Superior temporal gyrus (tissue), 1 donor: ENCODE measurements at regions not wholly inside any gene's neighbourhood (a gene's known extent, or its start where the extent isn't known, plus 50 kb on each side); places are given as distances from the start of the nearest gene placed in this dataset.

Source experiments
- DNase-seq: peaks from one replicate; pipeline ENCODE4 v3.0.0-alpha.2; 2016; ENCODE audit errors: extremely low spot score

GRCh38 chr17:79451167-79451566, 159.7 kb downstream of the RBFOX3 start:
- no peak for DNase-seq

GRCh38 chr17:79446399-79447009, 164.3 kb downstream of the RBFOX3 start:
- DNase-seq, result no peak

GRCh38 chr17:79444198-79444597, 166.7 kb downstream of the RBFOX3 start:
- DNase-seq, result no peak

GRCh38 chr17:79443026-79443425, 167.8 kb downstream of the RBFOX3 start:
- DNase-seq, result no peak

- no peak for DNase-seq
Observed at GRCh38 chr17:79441356-79442160, 169.3 kb downstream of the RBFOX3 start.

GRCh38 chr17:79440251-79440650, 170.6 kb downstream of the RBFOX3 start:
- DNase-seq, result no peak

GRCh38 chr17:79439493-79439892, 171.4 kb downstream of the RBFOX3 start:
- no peak for DNase-seq

GRCh38 chr17:79438546-79439334, 172.1 kb downstream of the RBFOX3 start:
- no peak for DNase-seq

- no peak for DNase-seq
Observed at GRCh38 chr17:79438058-79438457, 172.8 kb downstream of the RBFOX3 start.

- DNase-seq, result no peak
Observed at GRCh38 chr17:79437081-79437480, 173.8 kb downstream of the RBFOX3 start.

- no peak for DNase-seq
Observed at GRCh38 chr17:79435962-79436361, 174.9 kb downstream of the RBFOX3 start.

GRCh38 chr17:79435296-79435695, 175.6 kb downstream of the RBFOX3 start:
- no peak for DNase-seq

GRCh38 chr17:79434215-79434614, 176.6 kb downstream of the RBFOX3 start:
- no peak for DNase-seq

- DNase-seq, result no peak
Observed at GRCh38 chr17:79433379-79433778, 177.5 kb downstream of the RBFOX3 start.

- DNase-seq, result no peak
Observed at GRCh38 chr17:79431175-79431574, 179.7 kb downstream of the RBFOX3 start.

GRCh38 chr17:79429864-79430494, 180.9 kb downstream of the RBFOX3 start:
- no peak for DNase-seq

- DNase-seq, result no peak
Observed at GRCh38 chr17:79428988-79429387, 181.9 kb downstream of the RBFOX3 start.

GRCh38 chr17:79427621-79428539, 183.0 kb downstream of the RBFOX3 start:
- DNase-seq, result no peak

GRCh38 chr17:79425686-79426085, 185.2 kb downstream of the RBFOX3 start:
- no peak for DNase-seq

GRCh38 chr17:79424471-79425185, 186.2 kb downstream of the RBFOX3 start:
- DNase-seq, result no peak
